GM19455 (cell line): ENCODE measurements at regions not wholly inside any gene's neighbourhood (a gene's known extent, or its start where the extent isn't known, plus 50 kb on each side); places are given as distances from the start of the nearest gene placed in this dataset.

Experiments
- ATAC-seq: cut with Tn5 transposase; IDR thresholded peaks from one replicate; pipeline ENCODE4 v1.9.1; 2021; ENCODE audit not compliant: unreplicated experiment

- ATAC-seq: no peak
Measured at GRCh38 chr2:224211791-224212190, 172.7 kb upstream of the SERPINE2 start.

- no peak for ATAC-seq
Measured at GRCh38 chr2:224211181-224211480, 172.0 kb upstream of the SERPINE2 start.

GRCh38 chr2:224210286-224211180 lies 171.4 kb upstream of the SERPINE2 start:
- ATAC-seq: no peak

GRCh38 chr2:224209555-224210285 lies 170.6 kb upstream of the SERPINE2 start:
- no peak for ATAC-seq

GRCh38 chr2:224208443-224208842 lies 169.4 kb upstream of the SERPINE2 start:
- ATAC-seq: no peak

- no peak for ATAC-seq
Measured at GRCh38 chr2:224208007-224208406, 168.9 kb upstream of the SERPINE2 start.

- no peak for ATAC-seq
Measured at GRCh38 chr2:224206816-224207215, 167.7 kb upstream of the SERPINE2 start.

GRCh38 chr2:224202281-224202865 lies 163.3 kb upstream of the SERPINE2 start:
- ATAC-seq: no peak

- no peak for ATAC-seq
Measured at GRCh38 chr2:224198436-224198835, 159.3 kb upstream of the SERPINE2 start.

GRCh38 chr2:224196810-224197209 lies 157.7 kb upstream of the SERPINE2 start:
- ATAC-seq: no peak

- no peak for ATAC-seq
Measured at GRCh38 chr2:224195925-224196571, 157.0 kb upstream of the SERPINE2 start.

- ATAC-seq: no peak
Measured at GRCh38 chr2:224194161-224194560, 155.1 kb upstream of the SERPINE2 start.

- no peak for ATAC-seq
Measured at GRCh38 chr2:224191465-224191864, 152.4 kb upstream of the SERPINE2 start.

- no peak for ATAC-seq
Measured at GRCh38 chr2:224190936-224191270, 151.8 kb upstream of the SERPINE2 start.

GRCh38 chr2:224190234-224190935 lies 151.3 kb upstream of the SERPINE2 start:
- ATAC-seq: no peak

GRCh38 chr2:224187220-224187619 lies 148.1 kb upstream of the SERPINE2 start:
- ATAC-seq: no peak

GRCh38 chr2:224185023-224185601 lies 146.0 kb upstream of the SERPINE2 start:
- no peak for ATAC-seq

GRCh38 chr2:224183086-224183485 lies 144.0 kb upstream of the SERPINE2 start:
- no peak for ATAC-seq

- no peak for ATAC-seq
Measured at GRCh38 chr2:224182498-224182897, 143.4 kb upstream of the SERPINE2 start.

GRCh38 chr2:224181534-224182155 lies 142.6 kb upstream of the SERPINE2 start:
- no peak for ATAC-seq
